NOMO-1 treated with DMSO at 0.1 percent for 48 hours (cell line): ENCODE measurements at regions not wholly inside any gene's neighbourhood (a gene's known extent, or its start where the extent isn't known, plus 50 kb on each side); places are given as distances from the start of the nearest gene placed in this dataset.
"Not testable (repeated sequence)": the region's sequence is repeated elsewhere in the genome, so short reads cannot be mapped to it uniquely, and the experiment has no call there.

ENCODE experiments used
- DNase-seq: peaks from one replicate; lab custom pipeline; 2025; ENCODE audit not compliant: unreplicated experiment; lab: John Stamatoyannopoulos, UW

DNA sequence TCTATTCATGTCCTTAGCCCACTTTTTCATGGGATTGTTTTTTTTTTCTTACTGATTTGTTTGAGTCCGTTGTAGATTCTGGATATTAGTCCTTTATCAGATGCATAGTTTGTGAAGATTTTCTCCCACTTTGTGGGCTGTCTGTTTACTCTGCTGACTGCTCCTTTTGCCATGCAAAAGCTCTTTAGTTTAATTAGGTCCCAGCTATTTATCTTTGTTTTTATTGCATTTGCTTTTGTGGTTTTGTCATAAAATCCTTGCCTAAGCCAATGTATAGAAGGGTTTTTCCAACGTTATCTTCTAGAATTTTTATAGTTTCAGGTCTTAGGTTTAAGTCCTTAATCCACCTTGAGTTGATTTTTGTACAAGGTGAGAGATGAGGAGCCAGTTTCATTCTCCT is 358.9 kb downstream of the ADAMTS20 start:
- not testable (repeated sequence) for DNase-seq

GRCh38 chr12:43192442-43192841 is 359.6 kb downstream of the ADAMTS20 start:
- not testable (repeated sequence) for DNase-seq

DNA sequence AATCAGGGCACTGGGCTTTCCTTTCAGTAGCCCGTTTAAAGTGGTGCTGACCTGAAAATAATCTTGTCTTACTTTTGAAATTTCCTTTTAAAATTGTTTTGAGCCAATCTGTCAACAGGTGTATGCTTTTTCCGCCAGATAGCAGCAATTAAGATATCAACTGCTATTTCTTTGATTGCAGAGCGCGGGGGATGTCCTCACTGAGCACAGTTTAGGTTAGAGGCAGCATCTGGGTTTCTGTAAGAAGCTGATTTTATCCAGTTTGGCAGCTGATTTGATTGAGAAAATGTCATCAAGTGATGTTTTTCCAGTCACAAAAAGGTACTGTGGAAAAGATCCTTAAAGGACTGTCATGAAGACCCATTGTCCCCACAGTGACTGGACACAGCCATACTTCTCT is 371.8 kb downstream of the ADAMTS20 start:
- DNase-seq = no peak

DNA sequence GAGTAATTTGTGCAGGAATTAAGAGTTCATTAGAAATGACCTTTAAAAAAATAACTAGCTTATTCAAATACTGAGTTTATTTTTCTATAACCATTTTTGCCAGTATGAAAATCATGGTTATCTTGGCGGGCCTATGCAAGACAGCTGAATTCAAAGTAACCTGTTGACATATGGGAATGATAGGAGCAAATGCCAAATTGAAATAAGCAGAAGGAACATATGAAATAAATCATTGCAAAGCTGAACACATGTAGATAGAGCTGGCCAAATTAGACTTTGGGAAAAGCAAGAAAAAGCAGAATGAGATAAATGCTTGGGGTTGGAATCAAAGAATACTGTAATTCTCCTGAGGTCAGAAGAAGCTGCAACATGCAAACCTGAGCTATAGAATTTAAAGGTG is 372.5 kb downstream of the ADAMTS20 start:
- DNase-seq = no peak

DNA sequence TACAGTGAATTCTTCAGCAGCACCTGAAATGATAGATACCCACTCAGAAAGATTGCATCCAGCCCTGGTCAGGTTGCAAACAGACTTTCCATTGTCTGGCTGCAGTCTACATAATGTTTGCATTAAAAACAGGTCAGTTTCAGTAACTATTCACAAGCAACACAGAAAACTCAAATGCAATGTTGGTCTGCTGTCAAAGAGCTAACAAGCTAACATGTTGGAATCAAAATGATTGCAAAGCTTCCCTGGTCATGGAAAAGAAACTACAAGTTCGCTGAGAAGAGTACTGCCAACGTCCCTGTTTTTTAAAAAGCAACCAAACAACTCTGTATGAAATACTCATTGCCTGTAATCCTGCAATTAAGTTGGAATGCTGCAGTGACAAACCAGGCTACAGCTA is 374.7 kb downstream of the ADAMTS20 start:
- no peak for DNase-seq

GRCh38 chr12:43169115-43169681 is 382.8 kb downstream of the ADAMTS20 start:
- DNase-seq = no peak

GRCh38 chr12:43167691-43168090 is 384.3 kb downstream of the ADAMTS20 start:
- no peak for DNase-seq

- no peak for DNase-seq
Observed at GRCh38 chr12:43165351-43165750, 386.7 kb downstream of the ADAMTS20 start.

- no peak for DNase-seq
Observed at GRCh38 chr12:43162138-43162537, 389.9 kb downstream of the ADAMTS20 start.

DNA sequence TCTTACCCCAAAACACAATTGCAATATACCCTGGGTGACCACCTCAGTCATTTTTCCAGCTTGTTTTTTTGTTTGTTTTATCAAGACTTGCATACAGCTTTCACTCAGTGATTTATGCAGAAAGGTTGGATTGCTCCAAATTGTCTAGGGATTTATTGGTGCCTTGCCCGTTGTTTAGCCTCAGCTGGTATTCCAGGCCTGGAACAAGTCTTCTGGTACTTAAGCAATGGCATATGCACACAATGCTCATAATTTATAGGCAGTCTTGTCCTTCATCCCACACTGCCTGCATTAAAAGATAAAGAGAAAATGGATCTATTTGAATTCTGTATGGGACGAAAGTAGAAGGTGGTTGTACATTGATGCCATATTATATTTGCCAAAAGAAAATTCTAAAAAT is 392.5 kb downstream of the ADAMTS20 start:
- no peak for DNase-seq

DNA sequence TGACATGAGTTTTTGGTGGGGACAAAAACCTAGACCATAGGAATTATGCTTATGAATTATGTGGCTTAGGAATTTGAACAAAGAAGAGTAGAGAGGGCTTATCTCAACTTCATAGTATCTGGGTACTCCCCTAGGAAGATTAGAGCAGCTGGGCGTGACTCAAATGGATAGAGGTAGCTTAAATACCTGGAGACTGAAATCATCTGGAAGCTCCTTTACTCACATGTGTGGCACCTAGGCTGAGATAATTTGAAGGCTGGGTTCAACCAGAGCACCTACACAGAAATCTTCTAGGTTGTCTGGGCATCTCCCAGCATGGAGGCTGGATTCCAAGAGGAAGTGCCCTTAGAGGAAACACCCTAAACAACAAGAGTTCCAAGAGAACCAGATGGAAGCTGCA is 393.9 kb downstream of the ADAMTS20 start:
- DNase-seq = no peak

DNA sequence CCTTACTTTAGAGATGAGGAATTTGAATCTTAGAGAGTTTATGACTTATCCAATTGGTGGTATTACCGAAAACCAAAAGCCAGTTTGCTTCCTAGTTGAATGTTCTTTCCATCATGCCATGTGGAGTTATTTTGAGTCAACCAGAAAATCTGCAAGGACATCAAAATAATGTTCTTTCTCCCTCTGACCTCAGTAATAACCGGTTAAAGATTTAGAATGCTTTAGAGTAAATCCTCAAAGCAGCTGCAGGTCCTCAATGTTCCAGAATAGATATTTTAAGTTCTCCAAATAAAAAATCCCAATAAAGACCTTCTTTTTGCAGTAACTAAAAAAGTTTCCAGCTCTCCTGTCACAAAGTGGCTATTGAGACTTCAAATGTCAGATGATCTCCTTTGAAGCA is 396.6 kb downstream of the ADAMTS20 start:
- DNase-seq = no peak

DNA sequence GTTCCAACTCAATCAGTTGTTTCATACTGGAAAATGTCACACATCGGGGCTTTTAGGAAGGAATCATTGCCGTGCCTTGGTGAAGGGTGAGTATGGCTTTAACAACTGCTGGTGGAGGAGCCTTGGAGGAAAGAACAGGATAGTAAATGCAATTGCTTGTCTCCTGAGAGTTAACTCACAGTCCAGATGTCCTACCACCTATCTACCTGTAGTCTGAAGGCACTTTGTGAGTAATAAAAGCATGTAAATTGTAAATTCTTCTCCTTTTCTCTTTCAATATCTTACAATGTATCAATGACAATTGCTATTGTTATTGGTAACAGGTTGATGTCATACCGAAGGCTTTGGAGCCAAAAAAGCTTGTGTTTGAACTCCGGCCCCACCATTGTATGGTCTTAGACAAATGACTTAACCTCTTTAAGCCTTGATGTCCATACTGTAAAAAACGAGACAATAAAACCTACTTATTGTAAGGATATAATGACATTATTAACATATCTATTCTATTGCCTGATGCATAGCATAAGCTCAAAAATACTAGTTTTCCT is 397.4 kb downstream of the ADAMTS20 start:
- DNase-seq = no peak

DNA sequence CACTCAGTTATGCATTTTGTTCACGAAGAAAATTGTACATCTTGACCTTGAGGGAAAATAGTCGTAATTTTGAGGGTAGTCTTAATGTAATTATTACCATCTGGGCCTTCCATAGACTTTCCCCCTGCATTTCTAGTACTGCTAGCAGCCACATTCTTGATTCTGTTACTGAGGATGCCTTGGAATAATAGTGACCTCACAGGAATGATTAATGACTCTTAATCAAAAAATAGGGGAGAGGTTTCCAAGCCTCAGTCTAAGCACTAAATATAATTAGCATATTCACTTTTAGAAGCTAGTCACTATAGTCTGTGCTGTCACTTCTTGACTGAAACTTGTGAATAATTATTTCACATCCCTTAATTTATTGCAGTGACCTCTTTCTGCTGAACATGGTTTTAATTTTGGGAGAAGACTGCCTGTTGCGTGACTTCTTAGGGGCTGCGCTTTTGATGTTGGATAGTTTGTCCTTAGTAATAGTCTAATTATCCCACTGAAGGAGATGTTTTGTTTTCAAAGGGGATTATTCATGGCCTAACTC is 400.5 kb downstream of the ADAMTS20 start:
- DNase-seq = no peak

- peak; percentile 29 for DNase-seq
Observed at GRCh38 chr12:43148691-43149090, 403.3 kb downstream of the ADAMTS20 start.

GRCh38 chr12:43147878-43148277 is 404.1 kb downstream of the ADAMTS20 start:
- DNase-seq = no peak

- DNase-seq = no peak
Observed at GRCh38 chr12:43145481-43145880, 406.5 kb downstream of the ADAMTS20 start.

GRCh38 chr12:43143278-43143677 is 408.7 kb downstream of the ADAMTS20 start:
- DNase-seq = no peak

GRCh38 chr12:43132291-43132690 is 419.7 kb downstream of the ADAMTS20 start:
- DNase-seq = no peak

DNA sequence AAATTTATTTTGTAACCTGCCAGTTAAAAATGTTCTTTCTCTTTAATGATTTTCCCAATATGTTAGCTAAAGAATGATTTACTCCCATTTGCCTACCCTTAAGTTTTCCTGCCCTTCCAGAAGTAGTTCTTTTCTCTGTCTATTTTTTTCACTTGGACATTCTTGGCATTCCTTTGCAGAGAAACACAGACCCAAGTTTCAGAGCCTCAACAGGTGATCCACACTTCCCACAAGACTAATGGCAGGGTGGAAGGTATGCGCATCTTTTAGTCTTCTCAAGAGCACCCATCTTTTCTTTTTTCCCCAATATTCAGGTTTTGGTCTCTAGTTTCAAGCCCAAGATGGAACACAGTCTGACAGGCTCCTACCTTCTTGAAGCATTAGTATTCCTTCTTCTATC is 420.7 kb downstream of the ADAMTS20 start:
- DNase-seq = no peak

DNA sequence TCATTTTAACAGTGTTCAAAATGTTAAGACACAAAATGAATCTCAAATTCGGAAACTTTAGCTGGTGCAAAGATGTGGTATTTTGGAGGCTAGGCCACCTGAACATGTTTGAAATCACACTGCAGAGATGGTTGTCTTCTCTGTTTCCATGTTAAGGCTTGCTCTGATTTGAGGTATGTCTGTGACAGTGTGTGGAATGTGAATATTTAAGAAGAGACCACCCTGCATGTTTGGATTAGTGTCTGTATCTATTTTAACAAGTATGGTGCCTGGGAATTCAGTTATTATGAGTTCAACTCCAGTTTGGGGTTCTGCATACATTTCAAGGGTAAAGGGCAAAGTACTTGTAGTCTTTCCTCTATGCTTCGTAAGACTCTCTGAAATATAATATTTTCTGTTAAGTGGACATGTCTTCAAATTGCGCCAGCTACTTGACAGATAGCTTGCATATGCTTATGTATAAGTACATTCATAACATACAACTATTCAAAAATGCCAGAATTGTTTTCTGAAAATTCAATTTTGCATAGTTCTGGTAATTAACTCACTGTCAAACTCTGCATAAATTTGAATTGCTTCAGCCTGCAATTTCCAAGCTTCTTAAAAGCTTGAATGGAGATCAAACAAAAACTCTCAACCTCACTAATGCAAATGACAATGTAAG is 424.0 kb downstream of the ADAMTS20 start:
- DNase-seq = no peak

- DNase-seq = no peak
Observed at GRCh38 chr12:43126652-43127375, 425.2 kb downstream of the ADAMTS20 start.
